ENCODE measurements at regions not wholly inside any gene's neighbourhood (a gene's known extent, or its start where the extent isn't known, plus 50 kb on each side); places are given as distances from the start of the nearest gene placed in this dataset.
A peak's percentile ranks its signal among the peaks of the same experiment; 100 is the strongest.

DNA sequence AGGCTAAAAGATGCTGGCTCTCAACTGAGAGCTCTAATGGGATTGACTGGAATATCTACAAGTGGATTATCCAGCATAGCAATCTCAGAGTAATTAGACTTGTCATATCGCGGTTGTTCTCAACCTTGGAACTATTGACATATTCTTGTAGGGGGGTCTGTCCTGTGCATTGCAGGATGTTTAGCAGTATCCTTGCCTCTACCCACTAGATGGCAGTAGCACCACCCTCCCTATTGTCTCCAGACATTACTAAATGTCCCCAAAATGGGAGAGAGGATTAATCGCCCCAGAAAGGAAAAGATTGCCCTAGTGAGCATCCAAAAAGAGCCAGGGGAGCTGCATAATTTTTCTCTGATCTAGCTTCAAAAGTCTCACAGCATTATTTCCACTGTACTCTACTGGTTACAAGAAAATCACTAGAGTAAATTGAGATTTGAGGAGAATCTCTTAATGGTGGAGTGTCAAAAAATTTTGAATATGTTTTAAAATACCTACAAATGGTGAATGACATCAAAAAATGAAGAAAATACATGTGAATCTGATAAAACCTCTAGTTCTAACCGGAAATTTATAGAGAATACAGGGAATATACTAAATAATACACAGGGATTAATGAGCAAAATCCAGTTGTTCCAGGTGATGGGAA lies 388.2 kb upstream of the AGTR1 start:
- peak; percentile 56 for DNase-seq (ENCODE audit: low spot score)

DNA sequence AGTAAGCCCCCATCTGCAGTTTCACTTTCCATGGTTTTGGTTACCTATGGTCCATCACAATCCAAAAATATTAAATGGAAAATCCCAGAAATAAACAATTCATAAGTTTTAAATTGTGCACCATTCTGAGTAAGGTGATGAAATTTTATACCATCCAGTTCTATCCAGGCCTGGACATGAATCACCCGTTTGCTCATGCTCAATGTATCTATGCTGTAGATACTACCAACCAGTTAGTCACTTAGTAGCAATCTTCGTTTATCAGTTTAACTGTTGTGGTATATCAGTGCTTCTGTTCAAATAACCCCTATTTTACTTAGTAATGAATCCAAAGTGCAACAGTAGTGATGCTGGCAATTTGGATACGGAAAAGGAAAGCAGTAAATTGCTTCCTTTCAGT lies 381.9 kb upstream of the AGTR1 start:
- no peak for DNase-seq (ENCODE audit: low spot score)

DNA sequence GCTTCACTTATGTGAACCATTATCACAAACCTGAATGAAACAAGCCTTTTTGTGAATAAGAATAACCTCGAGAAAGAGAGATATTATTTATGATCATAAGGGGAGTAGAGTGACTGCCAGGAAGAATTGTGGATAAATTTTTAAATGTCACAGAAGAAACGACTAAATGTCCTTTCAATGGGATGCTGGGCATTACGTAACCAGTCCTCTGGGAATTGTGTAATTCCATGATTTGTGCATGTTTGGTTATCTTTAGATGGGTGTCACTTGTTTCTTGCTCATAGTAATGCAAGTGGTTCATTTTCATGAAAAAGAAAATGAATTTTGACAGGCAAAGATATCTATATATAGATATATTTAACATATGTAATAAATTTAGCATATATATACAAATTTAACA lies 379.5 kb upstream of the AGTR1 start:
- no peak for DNase-seq (ENCODE audit: low spot score)

- DNase-seq (ENCODE audit: low spot score) = peak; percentile 21
Measured at GRCh38 chr3:148319161-148319915, 378.4 kb upstream of the AGTR1 start.

- no peak for DNase-seq (ENCODE audit: low spot score)
Measured at GRCh38 chr3:148319960-148320359, 377.7 kb upstream of the AGTR1 start.

GRCh38 chr3:148329481-148330235 lies 368.0 kb upstream of the AGTR1 start:
- no peak for DNase-seq (ENCODE audit: low spot score)

- no peak for DNase-seq (ENCODE audit: low spot score)
Measured at GRCh38 chr3:148330542-148330941, 367.2 kb upstream of the AGTR1 start.

DNA sequence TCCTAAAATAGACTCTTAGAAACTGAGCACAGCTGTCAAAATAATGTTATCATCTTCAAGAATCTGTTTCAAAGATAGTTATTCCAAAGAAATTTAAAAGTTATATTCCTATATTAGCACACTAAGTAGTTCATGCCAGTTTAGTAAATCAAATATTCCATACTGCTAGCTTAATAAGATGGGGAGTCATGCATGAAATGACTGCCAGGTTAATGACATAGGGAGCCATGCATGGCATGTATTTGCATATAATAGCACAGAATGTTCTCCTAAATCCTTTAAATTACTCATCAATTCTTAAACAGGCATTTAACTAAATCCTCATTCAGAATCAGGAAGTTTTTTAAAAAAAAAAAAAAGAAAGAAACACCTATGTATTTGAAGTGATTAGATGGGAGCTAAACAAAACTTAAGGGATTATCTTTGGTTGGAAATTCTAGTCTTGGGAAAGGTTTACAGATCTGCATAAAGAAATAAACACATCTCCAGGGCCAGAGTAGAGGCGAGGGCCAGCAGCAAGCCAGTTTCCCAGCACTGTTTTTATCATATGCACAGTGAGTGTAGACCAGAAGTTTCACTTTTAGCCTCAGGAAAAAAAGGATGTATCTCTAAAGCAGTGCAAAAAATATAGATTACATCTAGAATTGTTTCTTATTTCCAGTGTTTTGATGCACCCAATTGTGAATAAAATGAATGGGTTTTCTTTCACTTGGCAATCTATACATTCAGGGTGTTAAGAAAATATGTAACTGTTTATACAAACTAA lies 366.4 kb upstream of the AGTR1 start:
- no peak for DNase-seq (ENCODE audit: low spot score)

DNA sequence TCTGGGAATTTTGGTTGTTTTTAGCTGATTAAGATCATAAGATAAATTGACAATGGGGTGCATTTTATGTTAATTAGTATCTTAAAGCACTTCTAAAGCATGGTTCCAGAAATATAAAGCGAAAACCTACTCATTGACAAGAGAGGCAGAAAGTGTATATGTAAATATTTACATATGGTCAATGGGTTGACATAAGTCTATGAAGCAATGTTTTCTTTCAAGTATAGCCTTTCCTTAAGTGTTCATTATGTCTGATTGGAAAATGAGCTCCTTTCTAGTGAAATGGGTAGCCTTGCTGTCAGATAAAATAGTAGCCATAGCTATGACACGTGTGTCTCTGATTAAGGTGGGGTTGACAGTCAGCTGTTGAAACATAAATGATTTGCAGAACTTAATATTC lies 365.2 kb upstream of the AGTR1 start:
- DNase-seq (ENCODE audit: low spot score) = no peak

- DNase-seq (ENCODE audit: low spot score) = no peak
Measured at GRCh38 chr3:148333091-148333490, 364.6 kb upstream of the AGTR1 start.

DNA sequence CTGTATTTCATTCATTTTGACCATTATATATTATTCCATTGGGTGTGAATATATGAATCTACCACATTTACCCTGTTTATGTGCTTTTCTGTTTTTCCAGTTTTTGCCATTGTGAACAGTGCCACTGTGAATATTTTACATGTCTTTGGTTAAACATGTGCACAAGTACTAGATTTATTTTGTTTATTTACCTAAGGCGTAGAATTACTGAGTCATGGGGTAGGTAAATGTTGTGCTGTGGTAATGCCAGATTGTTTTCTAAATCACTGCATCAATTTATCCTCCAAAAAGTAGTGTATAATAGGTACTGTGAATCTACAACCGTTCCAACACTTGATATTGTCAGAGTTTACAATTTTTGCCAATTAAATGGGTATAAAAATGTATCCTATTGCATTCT lies 362.1 kb upstream of the AGTR1 start:
- DNase-seq (ENCODE audit: low spot score) = no peak

DNA sequence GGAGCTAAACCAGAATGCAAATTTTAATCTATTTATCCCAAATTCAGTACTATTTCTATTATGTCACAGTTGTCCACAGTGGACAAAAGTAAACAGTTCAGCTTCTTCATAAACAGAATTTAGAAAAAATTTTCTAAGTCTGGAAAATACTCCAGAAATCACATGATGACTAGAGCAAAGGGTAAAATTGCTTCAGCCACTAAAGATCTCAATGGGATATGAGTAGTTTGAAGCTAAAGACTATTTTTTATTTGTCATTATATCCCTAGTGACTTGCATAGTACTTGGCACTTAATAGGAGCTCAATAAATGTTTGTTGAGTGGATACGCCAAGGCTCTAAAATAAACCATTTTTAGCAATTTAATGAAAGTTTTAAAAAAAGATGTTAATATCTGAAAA lies 354.3 kb upstream of the AGTR1 start:
- DNase-seq (ENCODE audit: low spot score) = no peak

DNA sequence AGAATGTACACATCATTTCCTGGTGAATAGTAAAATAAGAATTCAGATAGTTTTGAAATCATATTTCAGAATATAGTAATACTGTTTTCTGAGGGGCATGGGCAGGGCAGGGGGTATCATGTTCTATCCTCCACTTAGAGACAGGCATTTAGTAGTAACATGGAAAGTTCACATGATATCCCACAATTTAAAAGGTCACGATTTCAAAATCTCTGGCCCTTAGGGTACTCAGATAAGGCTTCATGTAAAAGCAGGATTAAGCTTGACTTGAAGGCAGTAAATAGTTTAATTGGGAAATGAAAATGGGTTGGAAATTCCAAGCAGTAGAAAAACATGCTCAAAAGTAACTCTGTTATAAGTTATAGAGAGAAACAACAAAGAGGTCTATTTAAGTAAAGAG lies 353.2 kb upstream of the AGTR1 start:
- DNase-seq (ENCODE audit: low spot score) = no peak

GRCh38 chr3:148360051-148360450 lies 337.7 kb upstream of the AGTR1 start:
- DNase-seq (ENCODE audit: low spot score) = peak; percentile 34

DNA sequence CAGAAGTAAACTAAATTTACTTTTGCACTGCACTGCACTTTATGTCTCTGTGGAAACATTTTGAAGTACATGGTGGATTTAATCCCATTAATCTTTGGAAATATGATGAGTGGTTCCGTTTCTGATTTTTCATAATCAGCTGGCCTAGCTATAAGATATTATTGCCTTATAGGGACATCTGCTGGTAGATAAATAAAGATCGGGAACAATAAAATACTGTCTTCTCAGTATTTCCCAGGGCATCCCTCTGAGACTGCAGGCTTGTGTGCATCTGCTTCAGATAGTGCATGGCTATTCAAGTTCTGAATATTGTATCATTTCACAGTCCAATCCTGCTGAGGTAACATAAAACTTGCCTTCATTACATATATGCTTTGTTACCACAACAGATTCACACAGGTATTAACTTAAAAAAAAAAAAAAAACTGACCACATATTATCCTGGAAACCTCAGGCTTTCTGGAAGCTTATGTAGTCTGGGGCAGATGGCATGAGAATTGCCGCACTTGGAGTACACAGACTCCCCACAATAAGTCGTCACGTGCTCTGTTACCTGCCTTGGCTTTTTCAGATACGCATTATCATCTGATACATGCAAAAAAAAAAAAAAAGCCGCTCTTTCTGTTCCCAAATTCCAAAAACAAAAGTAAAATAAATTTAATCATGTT lies 330.8 kb upstream of the AGTR1 start:
- peak; percentile 20 for DNase-seq (ENCODE audit: low spot score)

GRCh38 chr3:148367756-148368155 lies 329.9 kb upstream of the AGTR1 start:
- no peak for DNase-seq (ENCODE audit: low spot score)

DNA sequence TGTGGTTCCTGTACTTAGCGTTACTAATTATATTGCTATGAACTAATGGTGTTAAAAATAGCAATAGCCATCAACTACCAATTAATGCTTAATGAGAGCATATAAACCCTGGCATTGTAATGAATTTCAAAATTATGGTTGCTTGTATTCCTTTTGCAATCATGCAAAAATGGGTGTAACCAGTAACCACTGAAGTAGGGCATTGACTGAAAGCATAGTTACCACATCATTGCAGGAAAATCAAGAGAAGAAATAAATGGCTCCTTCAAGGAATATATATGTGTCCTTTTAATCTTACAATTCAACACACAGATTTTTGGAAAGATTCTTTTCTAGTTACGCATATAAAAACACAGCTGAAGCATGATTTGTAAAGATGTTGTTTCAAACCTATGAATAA lies 328.3 kb upstream of the AGTR1 start:
- DNase-seq (ENCODE audit: low spot score) = no peak

- DNase-seq (ENCODE audit: low spot score) = peak; percentile 6
Measured at GRCh38 chr3:148372206-148372875, 325.4 kb upstream of the AGTR1 start.

- no peak for DNase-seq (ENCODE audit: low spot score)
Measured at GRCh38 chr3:148373961-148374360, 323.7 kb upstream of the AGTR1 start.

DNA sequence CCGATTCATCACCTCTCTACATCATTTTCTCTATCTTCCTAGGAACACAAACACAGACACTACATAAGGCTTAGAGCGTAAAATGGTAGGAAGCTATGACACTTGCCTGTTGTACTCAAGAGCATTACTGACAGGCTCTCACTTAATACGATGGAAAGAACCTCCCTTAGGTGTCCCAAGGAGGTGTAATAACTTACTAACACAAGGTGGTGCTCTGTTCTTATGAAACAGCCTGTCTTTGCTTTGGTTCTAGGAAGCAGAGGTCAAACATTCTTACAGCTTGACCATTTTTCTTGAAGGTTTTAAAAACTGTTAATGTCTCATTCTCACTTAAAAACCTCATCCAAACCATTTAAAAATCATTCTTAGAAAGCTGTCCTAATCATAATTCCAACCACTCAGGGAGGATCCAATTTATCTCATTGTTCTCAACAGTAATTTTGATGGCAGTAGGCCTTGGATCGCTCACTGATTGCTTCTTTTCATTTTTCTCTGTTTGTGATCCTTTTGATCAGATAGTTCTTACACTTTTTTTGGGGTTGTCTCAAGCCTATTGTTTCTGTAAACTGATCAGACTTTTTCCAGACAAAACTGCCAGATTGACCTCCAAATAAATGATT lies 317.8 kb upstream of the AGTR1 start:
- peak; percentile 37 for DNase-seq (ENCODE audit: low spot score)

DNA sequence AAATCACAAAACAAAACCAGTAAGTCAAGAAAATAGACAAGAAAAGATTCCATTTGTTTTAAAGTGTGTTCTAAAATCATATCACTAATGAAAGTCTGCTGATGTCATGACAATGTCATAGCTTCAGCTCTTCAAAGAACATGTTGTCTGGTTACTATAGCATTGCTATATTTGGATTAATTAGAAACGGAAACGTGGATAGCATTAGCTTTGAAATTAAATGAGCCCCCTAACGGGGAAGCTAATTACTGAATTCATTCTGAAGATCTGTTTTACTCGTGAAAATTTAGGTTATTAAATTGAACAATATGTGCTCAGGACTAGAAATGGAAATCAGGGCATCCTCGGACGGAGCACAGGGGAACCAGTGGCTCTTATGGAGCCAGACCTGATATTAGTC lies 316.7 kb upstream of the AGTR1 start:
- no peak for DNase-seq (ENCODE audit: low spot score)

All from AG20443 (cell line).